ENCODE measurements at regions not wholly inside any gene's neighbourhood (a gene's known extent, or its start where the extent isn't known, plus 50 kb on each side); places are given as distances from the start of the nearest gene placed in this dataset.

- no peak for TF ChIP-seq CTCF (conservative IDR thresholded peaks at IDR 0.05 in 1 of 2, IDR thresholded peaks at IDR 0.05 in 1 of 2; ENCODE audit: extremely low read depth in 1 of 2, insufficient read depth in 1 of 2, low read depth in 1 of 2, low read length in 2 of 2)
- TF ChIP-seq EZH2 (IDR thresholded peaks at IDR 0.05; ENCODE audit: borderline replicate concordance, low read length): no peak
Measured at GRCh38 chr2:2744958-2745715, 414.1 kb upstream of the MYT1L start.

All from mammary epithelial cell (primary cell).